GM10266 (cell line): ENCODE measurements at regions not wholly inside any gene's neighbourhood (a gene's known extent, or its start where the extent isn't known, plus 50 kb on each side); places are given as distances from the start of the nearest gene placed in this dataset.

Source experiments
- DNase-seq: peaks from one replicate; pipeline ENCODE4 v3.0.0; 2012; ENCODE audit errors: extremely low spot score
- TF ChIP-seq, protein P1 (sequence below): IDR thresholded peaks from 2 replicates; pipeline ENCODE4 v1.5.1; 2012; ENCODE audit warnings: mild to moderate bottlenecking, low read depth; ENCODE audit not compliant: control insufficient read depth, insufficient read depth; ENCODE audit errors: missing control alignments

DNA sequence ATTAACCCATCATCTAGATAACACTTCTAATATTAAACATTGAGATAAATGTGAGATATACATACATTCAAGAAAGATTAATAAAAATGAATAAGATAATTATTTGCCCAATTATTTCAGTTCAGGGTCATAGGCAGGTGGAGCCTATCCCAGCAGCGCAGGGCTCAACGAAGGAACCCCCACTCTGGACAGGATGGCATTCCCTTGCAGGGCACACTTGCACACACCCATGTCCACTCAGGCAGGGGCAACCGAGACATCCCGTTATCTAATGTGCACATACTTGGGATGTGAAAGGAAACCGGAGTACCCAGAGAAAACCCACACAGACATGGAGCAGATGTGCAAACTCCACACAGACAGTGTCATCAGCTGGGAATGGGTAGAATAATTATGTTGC, 175.4 kb upstream of the CMC1 start:
- no peak for DNase-seq
- TF ChIP-seq, protein P1, sequence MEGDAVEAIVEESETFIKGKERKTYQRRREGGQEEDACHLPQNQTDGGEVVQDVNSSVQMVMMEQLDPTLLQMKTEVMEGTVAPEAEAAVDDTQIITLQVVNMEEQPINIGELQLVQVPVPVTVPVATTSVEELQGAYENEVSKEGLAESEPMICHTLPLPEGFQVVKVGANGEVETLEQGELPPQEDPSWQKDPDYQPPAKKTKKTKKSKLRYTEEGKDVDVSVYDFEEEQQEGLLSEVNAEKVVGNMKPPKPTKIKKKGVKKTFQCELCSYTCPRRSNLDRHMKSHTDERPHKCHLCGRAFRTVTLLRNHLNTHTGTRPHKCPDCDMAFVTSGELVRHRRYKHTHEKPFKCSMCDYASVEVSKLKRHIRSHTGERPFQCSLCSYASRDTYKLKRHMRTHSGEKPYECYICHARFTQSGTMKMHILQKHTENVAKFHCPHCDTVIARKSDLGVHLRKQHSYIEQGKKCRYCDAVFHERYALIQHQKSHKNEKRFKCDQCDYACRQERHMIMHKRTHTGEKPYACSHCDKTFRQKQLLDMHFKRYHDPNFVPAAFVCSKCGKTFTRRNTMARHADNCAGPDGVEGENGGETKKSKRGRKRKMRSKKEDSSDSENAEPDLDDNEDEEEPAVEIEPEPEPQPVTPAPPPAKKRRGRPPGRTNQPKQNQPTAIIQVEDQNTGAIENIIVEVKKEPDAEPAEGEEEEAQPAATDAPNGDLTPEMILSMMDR, result no peak

GRCh38 chr3:28067014-28067413, 174.4 kb upstream of the CMC1 start:
- TF ChIP-seq, protein P1, result no peak

GRCh38 chr3:28068342-28068741, 173.1 kb upstream of the CMC1 start:
- TF ChIP-seq, protein P1, result no peak
- no peak for DNase-seq

More at GRCh38 chr3:28067014-28067413, 174.4 kb upstream of the CMC1 start:
- DNase-seq, result no peak

DNA sequence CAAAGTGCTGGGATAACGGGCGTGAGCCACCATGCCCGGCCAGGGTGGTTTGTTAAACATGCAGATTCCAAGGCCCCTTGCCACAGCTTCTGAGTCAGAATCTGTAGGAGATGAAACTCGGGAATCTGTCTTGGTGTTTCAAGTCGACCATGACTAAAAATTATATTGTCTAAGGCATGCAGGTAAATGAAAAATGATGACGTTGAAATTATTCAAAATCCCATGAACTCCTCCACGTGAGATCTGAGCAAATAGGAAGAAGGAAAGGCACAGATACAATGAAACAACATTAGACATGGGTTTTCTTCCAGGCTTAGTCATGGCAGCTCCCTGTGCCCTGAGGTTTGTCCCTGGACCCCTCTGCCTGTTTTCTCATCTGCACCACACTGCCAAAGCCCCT, 172.0 kb upstream of the CMC1 start:
- DNase-seq, result no peak
- TF ChIP-seq, protein P1, result no peak

- TF ChIP-seq, protein P1, result no peak
- no peak for DNase-seq
Measured at GRCh38 chr3:28076246-28076645, 165.2 kb upstream of the CMC1 start.

DNA sequence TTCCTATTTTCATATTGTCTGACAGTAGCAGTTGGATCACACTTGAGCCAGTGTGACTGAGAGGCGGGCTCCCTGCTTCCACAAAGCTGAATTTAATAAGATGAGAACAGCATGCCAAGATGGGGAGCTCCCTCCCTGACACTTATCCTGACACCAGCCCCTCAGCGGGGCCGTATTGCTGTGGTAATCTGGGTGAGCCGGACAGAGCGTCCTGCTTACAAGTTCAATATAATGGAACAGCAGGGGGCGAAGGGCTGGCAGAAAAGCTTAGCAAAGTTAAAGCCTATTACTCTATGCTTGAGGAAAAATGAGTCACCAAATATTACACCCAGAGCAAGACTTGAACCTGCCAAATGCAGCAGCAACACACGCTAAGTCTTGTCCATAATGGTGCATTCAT, 163.8 kb upstream of the CMC1 start:
- no peak for DNase-seq
- TF ChIP-seq, protein P1, result no peak

GRCh38 chr3:28078536-28078935, 162.9 kb upstream of the CMC1 start:
- TF ChIP-seq, protein P1, result no peak
- no peak for DNase-seq
